B cell (primary cell): ENCODE measurements at regions not wholly inside any gene's neighbourhood (a gene's known extent, or its start where the extent isn't known, plus 50 kb on each side); places are given as distances from the start of the nearest gene placed in this dataset.

ENCODE experiments used
- ATAC-seq: fragments of 200-7000 bp; cut with Tn5 transposase; one replicate; pipeline ENCODE4 v1.10.0; 2021; ENCODE audit warnings: low read depth, mild to moderate bottlenecking, moderate number of reproducible peaks, moderate library complexity
- CTCF ChIA-PET: fragments of 350-600 bp; sonication (Branson Sonifier 250); formaldehyde crosslinking; loops from one replicate; lab custom pipeline; 2021; ENCODE audit warnings: antibody characterized with exemption, inconsistent platforms; lab: Charles Lee
- POLR2A ChIA-PET: fragments of 350-600 bp; sonication (Branson Sonifier 250); formaldehyde crosslinking; loops from one replicate; lab custom pipeline; 2021; ENCODE audit warnings: antibody characterized with exemption; lab: Charles Lee
- DNase-seq: peaks from one replicate; pipeline ENCODE4 v3.0.0; 2013
- H2AFZ ChIP-seq: 2 replicates; pipeline ENCODE4 v1.6.1; 2012; ENCODE audit warnings: mild to moderate bottlenecking, low read depth, low read length; ENCODE audit not compliant: insufficient read depth, poor library complexity, severe bottlenecking
- H3K27ac ChIP-seq, 2 donors: 1 replicate in 1 of 2; 2 replicates in 1 of 2; pipeline ENCODE4 v1.5.1; 2012 to 2013; ENCODE audit warnings: low read length in 2 of 2, mild to moderate bottlenecking in 2 of 2, moderate library complexity in 1 of 2
- H3K27me3 ChIP-seq, 4 experiments: fragments of 200-600 bp in 1 of 4; sonication (generic) in 1 of 4; replicated peaks in 1 of 4; 1 replicate in 2 of 4; 2 replicates in 2 of 4; pipeline versions ENCODE4 v1.6.1 to v1.7.0; 2013 to 2016; ENCODE audit warnings: low read length in 3 of 4, mild to moderate bottlenecking in 2 of 4, mixed read lengths in 1 of 4, moderate library complexity in 1 of 4; ENCODE audit not compliant: insufficient read depth in 4 of 4, control insufficient read depth in 3 of 4; ENCODE audit errors: control extremely low read depth in 1 of 4
- H3K36me3 ChIP-seq, 2 experiments: replicated peaks in 1 of 2; 1 replicate in 1 of 2; 2 replicates in 1 of 2; pipeline versions ENCODE4 v1.6.1 to v1.7.1; 2013; ENCODE audit warnings: low read length in 1 of 2; ENCODE audit not compliant: insufficient read depth in 2 of 2, control insufficient read depth in 1 of 2; ENCODE audit errors: control extremely low read depth in 1 of 2, extremely low read depth in 1 of 2
- H3K4me1 ChIP-seq, 2 donors: fragments of 200-600 bp in 1 of 2; sonication (generic) in 1 of 2; 1 replicate in 1 of 2; 2 replicates in 1 of 2; pipeline versions ENCODE4 v1.5.1 to v1.6.1; 2013 to 2017; ENCODE audit warnings: low read length in 2 of 2; ENCODE audit not compliant: control insufficient read depth in 2 of 2, insufficient read depth in 2 of 2
- H3K4me2 ChIP-seq: replicated peaks from 2 replicates; pipeline ENCODE3; 2012; ENCODE audit warnings: mild to moderate bottlenecking, low read depth, low read length; ENCODE audit not compliant: poor library complexity, severe bottlenecking
- H3K4me3 ChIP-seq, 5 experiments: fragments of 200-600 bp in 1 of 5; sonication (generic) in 1 of 5; 1 replicate in 3 of 5; 2 replicates in 2 of 5; pipeline versions ENCODE4 v1.5.1 to v1.7.0; 2011 to 2016; ENCODE audit warnings: low read length in 4 of 5, mild to moderate bottlenecking in 4 of 5, low read depth in 2 of 5, control low read depth in 1 of 5, moderate library complexity in 1 of 5; ENCODE audit not compliant: insufficient read depth in 1 of 5; ENCODE audit errors: control extremely low read depth in 1 of 5, extremely low read depth in 1 of 5
- H3K79me2 ChIP-seq: fragments of 200-600 bp; sonication (generic); one replicate; pipeline ENCODE4 v1.6.0; 2016; ENCODE audit warnings: low read length; ENCODE audit not compliant: control insufficient read depth, insufficient read depth
- H3K9ac ChIP-seq: fragments of 200-600 bp; sonication (generic); 2 replicates; pipeline ENCODE4 v1.6.1; 2017; ENCODE audit warnings: mild to moderate bottlenecking, low read length, moderate library complexity
- H3K9me3 ChIP-seq, 3 donors: one replicate each; pipeline versions ENCODE4 v1.6.1 to v1.7.1; 2013; ENCODE audit warnings: low read length in 2 of 3; ENCODE audit not compliant: control insufficient read depth in 2 of 3, insufficient read depth in 1 of 3; ENCODE audit errors: control extremely low read depth in 1 of 3
- H4K20me1 ChIP-seq: 2 replicates; pipeline ENCODE4 v1.6.0; 2012; ENCODE audit warnings: mild to moderate bottlenecking, low read length; ENCODE audit not compliant: insufficient read depth, control insufficient read depth, poor library complexity, severe bottlenecking
- H3K27ac Mint-ChIP-seq: one replicate; pipeline ENCODE4 v1.8.0; 2021; ENCODE audit warnings: mixed read lengths
- H3K27me3 Mint-ChIP-seq: one replicate; pipeline ENCODE4 v1.8.0; 2021; ENCODE audit warnings: mixed read lengths
- H3K4me1 Mint-ChIP-seq: one replicate; pipeline ENCODE4 v1.8.0; 2021; ENCODE audit warnings: mixed read lengths
- H3K4me3 Mint-ChIP-seq: one replicate; pipeline ENCODE4 v1.8.0; 2021; ENCODE audit warnings: mixed read lengths
- H3K9me3 Mint-ChIP-seq: one replicate; pipeline ENCODE4 v1.8.0; 2022; ENCODE audit warnings: mixed read lengths; ENCODE audit not compliant: insufficient read depth
- CTCF ChIP-seq: fragments of 200-600 bp; IDR thresholded peaks from one replicate; pipeline ENCODE4 v1.8.0; 2022; ENCODE audit warnings: antibody characterized with exemption, mild to moderate bottlenecking
- EZH2 ChIP-seq: IDR thresholded peaks from 2 replicates; pipeline ENCODE4 v1.6.1; 2012; ENCODE audit warnings: borderline replicate concordance, low read depth, mild to moderate bottlenecking, moderate library complexity, low read length; ENCODE audit not compliant: insufficient read depth, poor library complexity, severe bottlenecking
- WGBS: methylation state at CpG from one replicate; pipeline ENCODE4 v1.1.5; 2013; ENCODE audit warnings: missing lambda C conversion rate; ENCODE audit not compliant: insufficient coverage; 5-methylcytosine and 5-hydroxymethylcytosine counted together
- intact Hi-C: fragments of 100-400 bp; cut with micrococcal nuclease; formaldehyde crosslinking; loops from one replicate; pipeline ENCODE4 v1.10.0; 2022

GRCh38 chr17:79273660-79274059 is 199.0 kb downstream of the ENGASE start:
- Mint-ChIP-seq H3K9me3 (no peaks in the 10 kb centered on the region), H3K27me3 (peaks cover 29% of the 10 kb centered on the region), H3K4me3 (no peak overlapping the region), H3K4me1 (peaks cover 3% of the 10 kb centered on the region), H3K27ac (no peak overlapping the region)
- peaks cover 0 to 11% (median 1%) of the 10 kb centered on the region in 4 experiments for H3K27me3 ChIP-seq
- no peak for ATAC-seq
- TF ChIP-seq EZH2 = no peak
- no peak for TF ChIP-seq CTCF
- no peaks in the 10 kb centered on the region for H3K79me2 ChIP-seq
- ChIA-PET CTCF (interaction anchor here (1.1 kb wide), 1 partner anchor 118 kb away, joined by 4 read pairs; no protein-coding TSS in a partner anchor), POLR2A (no interaction called here)
- WGBS = 89% methylated on average over 8 of the region's 8 CpGs
- no peak overlapping the region for H3K4me3 ChIP-seq
- H3K4me2 ChIP-seq = no peak overlapping the region
- no peaks in the 10 kb centered on the region for H3K36me3 ChIP-seq
- H3K9ac ChIP-seq = no peak overlapping the region
- no peak overlapping the region for H2AFZ ChIP-seq
- DNase-seq = no peak
- H3K4me1 ChIP-seq = no peaks in the 10 kb centered on the region
- intact Hi-C loops = no loop called here
- no peaks in the 10 kb centered on the region for H3K9me3 ChIP-seq
- H4K20me1 ChIP-seq = no peaks in the 10 kb centered on the region
- no peak overlapping the region for H3K27ac ChIP-seq

GRCh38 chr17:79272666-79273219 is 198.1 kb downstream of the ENGASE start:
- Histone ChIP-seq H3K9me3 (no peaks in the 10 kb centered on the region), H3K79me2 (no peaks in the 10 kb centered on the region), H3K4me3 (no peak overlapping the region), H3K4me2 (no peak overlapping the region), H3K27me3 (peaks cover 0 to 11% (median 2%) of the 10 kb centered on the region in 4 experiments), H2AFZ (no peak overlapping the region), H3K9ac (no peak overlapping the region), H4K20me1 (no peaks in the 10 kb centered on the region), H3K4me1 (no peaks in the 10 kb centered on the region), H3K27ac (no peak overlapping the region), H3K36me3 (no peaks in the 10 kb centered on the region)
- DNase-seq (no peak), ATAC-seq (no peak)
- CTCF ChIA-PET = no interaction called here
- WGBS = 62% methylated on average over 7 of the region's 9 CpGs
- Mint-ChIP-seq H3K9me3 (no peaks in the 10 kb centered on the region), H3K4me3 (no peak overlapping the region), H3K27ac (no peak overlapping the region), H3K27me3 (peaks cover 38% of the 10 kb centered on the region), H3K4me1 (peaks cover 3% of the 10 kb centered on the region)
- TF ChIP-seq CTCF = no peak
- TF ChIP-seq EZH2 = no peak
- POLR2A ChIA-PET = no interaction called here
- intact Hi-C loops = no loop called here
